ENCODE measurements at regions not wholly inside any gene's neighbourhood (a gene's known extent, or its start where the extent isn't known, plus 50 kb on each side); places are given as distances from the start of the nearest gene placed in this dataset.

GRCh38 chr5:86557920-86558319 lies 59.8 kb upstream of the COX7C start:
- Histone ChIP-seq H3K27me3 (replicated peaks in 1 of 2; ENCODE audit: control insufficient read depth in 2 of 2, insufficient read depth in 2 of 2, low read length in 1 of 2) (no peaks in the 10 kb centered on the region), H3K4me1 (ENCODE audit: control insufficient read depth, insufficient read depth, low read length) (no peaks in the 10 kb centered on the region), H3K4me2 (ENCODE audit: control insufficient read depth, insufficient read depth) (no peak overlapping the region), H3K79me2 (ENCODE audit: control insufficient read depth, insufficient read depth, low read length) (no peaks in the 10 kb centered on the region), H3K9me3 (replicated peaks; ENCODE audit: control insufficient read depth, insufficient read depth, low read length) (no peaks in the 10 kb centered on the region), H3K9ac (ENCODE audit: control insufficient read depth, insufficient read depth, low read length) (no peak overlapping the region), H3K27ac (ENCODE audit: control insufficient read depth, insufficient read depth) (no peak overlapping the region), H4K20me1 (ENCODE audit: control insufficient read depth, insufficient read depth) (no peaks in the 10 kb centered on the region), H3K4me3 (no peak overlapping the region), H3K36me3 (ENCODE audit: control insufficient read depth in 2 of 2, insufficient read depth in 2 of 2, low read length in 1 of 2) (no peaks in the 10 kb centered on the region), H2AFZ (ENCODE audit: control insufficient read depth, low read depth, low read length) (no peak overlapping the region)
- DNase-seq (ENCODE audit: low read depth, low spot score) (no peak), FAIRE-seq (no peak), ATAC-seq (peak; percentile 58; the same call in 2 of the 3 replicates)
- no TSS peak for BruUV-seq (replicated peaks)
- ChIA-PET RAD21 (ENCODE audit: unreplicated experiment) (no interaction called here), CTCF (interaction anchor here (1.7 kb wide), 1 partner anchor 10 kb away, joined by 4 read pairs; no protein-coding TSS in a partner anchor), POLR2A (no interaction called here), SMC1A (ENCODE audit: uncharacterized antibody, unreplicated experiment) (no interaction called here)
- intact Hi-C loops (cut with micrococcal nuclease; ENCODE audit: unreplicated experiment), result no loop called here
- TF ChIP-seq RUNX3 (IDR thresholded peaks at IDR 0.05; ENCODE audit: low read length), result no peak
- no peak for TF ChIP-seq ETV6 (conservative IDR thresholded peaks at IDR 0.05 in 1 of 2, IDR thresholded peaks at IDR 0.05 in 1 of 2; ENCODE audit: borderline replicate concordance in 1 of 2, low read depth in 1 of 2)
- no peak for TF ChIP-seq SUPT20H (IDR thresholded peaks at IDR 0.05; ENCODE audit: borderline replicate concordance, control insufficient read depth, low read depth, low read length)
- no peak for TF ChIP-seq ZNF207 (IDR thresholded peaks at IDR 0.05; ENCODE audit: borderline replicate concordance)
- no peak for TF ChIP-seq FOXK2 (IDR thresholded peaks at IDR 0.05)
- no peak for TF ChIP-seq TBL1XR1 (IDR thresholded peaks at IDR 0.05; ENCODE audit: low read depth, low read length)
- no peak for TF ChIP-seq ZNF274 (IDR thresholded peaks at IDR 0.05; ENCODE audit: insufficient read depth, insufficient read length)
- in situ Hi-C loops (cut with MboI), result no loop called here

GRCh38 chr5:86565197-86565789 lies 52.4 kb upstream of the COX7C start:
- intact Hi-C loops (cut with micrococcal nuclease; ENCODE audit: unreplicated experiment) (no loop called here), in situ Hi-C loops (cut with MboI) (no loop called here)
- Histone ChIP-seq H3K9ac (ENCODE audit: control insufficient read depth, insufficient read depth, low read length) (no peak overlapping the region), H3K27ac (ENCODE audit: control insufficient read depth, insufficient read depth) (no peak overlapping the region), H3K79me2 (ENCODE audit: control insufficient read depth, insufficient read depth, low read length) (no peaks in the 10 kb centered on the region), H3K27me3 (replicated peaks in 1 of 2; ENCODE audit: control insufficient read depth in 2 of 2, insufficient read depth in 2 of 2, low read length in 1 of 2) (no peaks in the 10 kb centered on the region), H3K36me3 (ENCODE audit: control insufficient read depth in 2 of 2, insufficient read depth in 2 of 2, low read length in 1 of 2) (no peaks in the 10 kb centered on the region), H2AFZ (ENCODE audit: control insufficient read depth, low read depth, low read length) (no peak overlapping the region), H4K20me1 (ENCODE audit: control insufficient read depth, insufficient read depth) (no peaks in the 10 kb centered on the region), H3K4me1 (ENCODE audit: control insufficient read depth, insufficient read depth, low read length) (no peaks in the 10 kb centered on the region), H3K4me2 (ENCODE audit: control insufficient read depth, insufficient read depth) (no peak overlapping the region), H3K4me3 (no peak overlapping the region), H3K9me3 (replicated peaks; ENCODE audit: control insufficient read depth, insufficient read depth, low read length) (no peaks in the 10 kb centered on the region)
- no TSS peak for BruUV-seq (replicated peaks)
- SMC1A ChIA-PET (ENCODE audit: uncharacterized antibody, unreplicated experiment), result interaction anchor here (0.6 to 1.6 kb wide), 9 partner anchors 10 to 116 kb away, joined by 3 to 4 read pairs (median 3); no protein-coding TSS in a partner anchor
- no peak for FAIRE-seq
- CTCF ChIA-PET, result interaction anchor here (0.6 to 2.6 kb wide), 7 partner anchors 14 to 403 kb away, joined by 3 to 10 read pairs (median 3); no protein-coding TSS in a partner anchor
- RAD21 ChIA-PET (ENCODE audit: unreplicated experiment), result interaction anchor here (1.0 kb wide), 1 partner anchor 114 kb away, joined by 3 read pairs; no protein-coding TSS in a partner anchor
- TF ChIP-seq MTA2 (IDR thresholded peaks at IDR 0.05; ENCODE audit: low read depth) (peak; percentile 13; the same call in 1 of the 2 replicates), ZSCAN29 (IDR thresholded peaks at IDR 0.05) (no peak)
- POLR2A ChIA-PET, result no interaction called here
- DNase-seq (ENCODE audit: low read depth, low spot score), result no peak
- 26% methylated on average over 8 of the region's 8 CpGs for WGBS (ENCODE audit: insufficient coverage, insufficient replicate concordance, low lambda C conversion rate, missing lambda C conversion rate)
- peak; percentile 83 for ATAC-seq
